ENCODE measurements at regions not wholly inside any gene's neighbourhood (a gene's known extent, or its start where the extent isn't known, plus 50 kb on each side); places are given as distances from the start of the nearest gene placed in this dataset.
"Not testable (repeated sequence)": the region's sequence is repeated elsewhere in the genome, so short reads cannot be mapped to it uniquely, and the experiment has no call there.

DNA sequence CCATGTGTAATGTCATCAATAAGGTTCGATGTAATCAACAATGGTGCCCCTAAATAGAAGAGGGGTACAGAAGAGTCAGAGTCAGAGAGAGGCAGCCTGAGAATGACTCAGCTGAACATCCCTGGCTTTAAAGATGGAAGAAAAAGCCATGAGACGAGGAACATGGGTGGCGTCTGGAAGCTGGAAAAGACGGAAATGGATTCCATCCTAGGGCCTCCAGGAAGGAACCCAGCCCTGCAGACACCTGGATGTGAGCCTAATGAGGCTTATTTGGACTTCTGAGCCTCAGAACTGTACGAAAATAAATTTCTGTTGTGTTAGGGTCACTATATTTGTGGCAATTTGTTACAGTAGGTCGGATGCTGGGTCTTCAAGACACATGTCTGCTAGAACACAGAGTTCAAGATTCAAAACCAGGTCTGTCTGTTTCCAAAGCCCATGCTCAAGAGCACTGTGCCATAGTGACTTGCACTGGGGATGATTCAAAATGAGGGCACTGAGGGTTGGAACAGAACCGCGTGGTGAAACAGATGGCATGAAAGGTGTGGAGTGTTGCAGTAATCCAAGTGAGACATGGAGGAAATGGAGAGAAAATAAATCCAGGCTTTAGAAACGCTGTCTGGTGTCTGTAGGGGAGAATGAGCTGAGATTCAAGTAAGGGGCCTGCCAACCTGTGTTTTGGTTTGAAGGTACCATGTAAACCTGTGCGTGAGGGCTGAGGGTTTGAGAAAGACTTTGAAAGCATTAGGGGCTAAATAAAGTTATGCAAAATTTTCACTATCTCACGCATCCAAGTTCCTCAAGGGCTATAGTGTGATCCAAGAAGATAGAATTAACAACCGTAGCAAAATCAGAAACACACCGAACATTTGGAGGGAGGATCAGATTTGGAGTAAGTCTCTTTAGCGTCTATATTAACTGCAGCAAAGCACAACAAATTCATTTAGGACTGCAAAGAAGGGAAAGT, 849.1 kb upstream of the AUTS2 start:
- no peak for DNase-seq (ENCODE audit: low spot score)

DNA sequence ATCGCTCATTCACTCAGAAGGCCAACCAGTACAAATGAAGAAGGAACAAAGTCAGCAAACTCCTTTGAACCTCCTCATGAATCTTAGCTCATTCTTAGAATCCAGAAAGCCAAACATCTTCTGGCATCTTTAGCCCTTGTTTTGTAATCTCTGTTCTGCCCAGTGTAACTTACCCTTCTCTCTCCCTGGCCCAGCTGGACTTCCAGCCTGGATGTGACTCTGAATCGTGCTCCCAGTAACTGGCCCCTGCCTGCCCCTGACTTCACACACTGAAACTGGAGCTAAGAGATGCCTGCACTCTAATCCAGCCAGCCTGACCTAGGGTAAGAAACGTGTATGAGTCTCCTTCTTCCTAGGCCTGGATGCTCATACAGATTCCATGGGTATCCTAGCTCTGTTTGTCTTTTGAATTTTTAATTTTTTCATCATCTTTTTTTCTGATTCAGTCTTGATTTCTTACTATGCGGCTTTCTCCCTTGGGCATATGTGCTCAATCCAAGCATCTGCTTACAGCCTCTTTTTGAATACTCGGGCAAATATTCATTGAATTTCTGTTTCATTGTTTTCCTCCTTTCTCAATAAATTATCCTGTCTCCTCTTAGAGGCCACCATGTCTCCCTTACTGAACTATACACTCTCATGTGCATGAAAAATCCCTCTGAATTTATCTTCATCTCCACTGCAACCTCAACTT, 845.6 kb upstream of the AUTS2 start:
- DNase-seq (ENCODE audit: low spot score), result no peak

DNA sequence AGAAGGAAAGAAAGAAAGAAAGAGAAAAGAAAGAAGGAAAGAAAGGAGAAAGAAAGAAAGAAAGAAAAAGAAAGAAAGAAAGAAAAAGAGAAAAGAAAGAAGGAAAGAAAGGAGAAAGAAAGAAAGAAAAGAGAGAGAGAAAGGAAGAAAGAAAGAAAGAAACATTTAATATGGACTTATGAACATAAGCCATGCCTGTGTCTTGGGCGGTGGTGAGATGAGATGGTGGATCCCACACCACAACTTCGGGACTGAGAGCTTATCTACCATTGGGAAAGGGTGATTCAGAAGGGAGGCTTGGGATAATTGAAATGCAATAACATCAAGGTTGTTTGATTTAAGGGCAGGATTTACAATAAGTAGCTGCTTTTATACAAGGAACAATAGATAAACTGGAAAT, 843.9 kb upstream of the AUTS2 start:
- no peak for DNase-seq (ENCODE audit: low spot score)

DNA sequence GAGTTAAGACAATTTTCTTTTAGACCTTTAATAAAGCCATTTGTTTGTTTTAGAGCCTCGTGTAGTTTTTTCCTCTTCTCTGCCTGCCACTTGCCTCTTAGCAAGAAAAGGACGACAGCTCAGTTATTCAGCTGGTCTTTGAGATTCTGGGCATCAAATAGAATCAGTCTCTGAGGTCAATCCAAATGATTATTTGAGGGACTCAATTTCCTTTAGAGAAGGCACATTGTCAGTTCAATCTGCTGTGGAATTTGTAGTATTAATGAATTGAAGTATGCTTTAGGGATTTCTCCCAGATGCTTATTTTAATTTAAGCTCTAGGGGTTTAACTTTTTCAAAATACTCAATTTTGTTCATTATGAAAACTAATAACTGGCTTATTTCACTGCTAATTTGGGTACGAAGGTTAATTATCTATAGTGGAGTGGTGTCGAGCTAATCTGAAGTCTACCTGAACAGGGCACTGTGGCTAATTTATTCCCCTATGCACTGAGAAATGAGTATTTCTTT, 841.2 kb upstream of the AUTS2 start:
- DNase-seq (ENCODE audit: low spot score), result no peak

DNA sequence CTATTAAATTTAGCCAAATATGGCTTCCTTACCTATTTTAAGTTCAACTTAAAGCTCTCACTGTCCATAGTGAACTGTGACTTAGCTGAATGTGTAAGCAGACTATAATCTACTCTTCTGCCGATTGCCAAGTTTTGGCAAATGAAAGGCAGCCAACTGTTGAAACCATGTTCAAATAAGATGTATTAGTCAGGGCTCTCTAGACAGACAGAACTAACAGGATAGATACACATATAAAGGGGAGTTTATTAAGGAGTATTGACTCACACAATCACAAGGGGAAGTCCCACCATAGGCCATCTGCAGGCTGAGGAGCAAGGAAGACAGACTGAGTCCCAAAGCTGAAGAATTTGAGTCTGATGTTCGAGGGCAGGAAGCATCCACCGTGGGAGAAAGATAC, 837.7 kb upstream of the AUTS2 start:
- no peak for DNase-seq (ENCODE audit: low spot score)

DNA sequence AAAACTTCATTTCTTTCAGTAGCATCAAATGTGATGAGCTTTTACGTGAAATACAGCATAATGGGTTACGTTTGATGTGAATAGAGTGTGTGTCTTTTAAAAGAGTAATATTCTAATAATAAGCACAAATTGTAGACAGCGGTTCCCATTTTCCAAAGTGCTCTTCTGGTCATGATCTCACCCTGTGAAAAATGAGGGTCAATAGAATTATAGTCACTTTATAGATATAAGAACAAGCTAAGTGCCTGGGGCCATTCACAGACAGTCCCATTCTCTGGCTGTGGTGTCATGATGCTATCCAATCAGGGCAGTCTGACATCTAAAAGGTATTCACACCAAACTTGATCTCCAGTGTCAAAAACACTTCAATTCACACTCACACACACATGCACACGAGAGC, 830.8 kb upstream of the AUTS2 start:
- no peak for DNase-seq (ENCODE audit: low spot score)

DNA sequence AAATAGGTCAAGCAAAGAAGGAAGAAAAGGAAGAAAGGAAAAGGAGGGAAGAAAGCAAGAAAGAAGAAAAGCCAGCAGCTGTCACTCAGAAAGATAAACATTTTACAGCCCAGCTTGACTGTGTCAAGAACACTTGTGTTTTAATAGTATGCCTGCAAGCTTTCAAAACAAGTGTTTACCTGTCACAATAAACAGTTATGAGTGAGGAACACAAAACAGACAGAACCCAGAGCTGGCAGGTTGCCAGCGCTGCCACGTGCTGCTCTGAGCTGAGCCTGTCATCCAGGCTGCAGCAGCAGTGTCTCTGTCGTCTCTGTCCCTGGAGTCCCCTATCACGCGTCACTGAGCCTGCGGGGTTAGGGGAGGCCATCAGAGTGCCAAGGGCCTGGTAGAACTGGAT, 827.6 kb upstream of the AUTS2 start:
- no peak for DNase-seq (ENCODE audit: low spot score)

DNA sequence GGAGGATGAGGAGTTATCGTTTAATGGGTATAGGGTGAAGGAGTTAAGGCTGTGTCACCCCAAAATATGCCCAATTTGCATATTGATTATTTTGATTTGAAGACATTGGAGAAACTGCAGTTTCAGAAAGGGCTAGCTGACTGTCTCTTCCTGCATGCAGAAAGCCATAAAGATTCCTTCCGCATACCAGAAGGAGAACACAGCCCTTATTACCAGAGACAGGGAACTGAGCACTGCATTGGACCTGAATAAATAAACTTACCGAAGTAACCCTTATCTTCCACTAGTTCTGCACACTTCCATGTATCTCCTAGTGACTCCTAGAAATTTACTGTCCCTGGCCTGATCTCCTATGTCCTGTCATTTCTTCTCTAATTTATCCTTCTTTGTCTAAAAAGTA, 821.9 kb upstream of the AUTS2 start:
- no peak for DNase-seq (ENCODE audit: low spot score)

DNA sequence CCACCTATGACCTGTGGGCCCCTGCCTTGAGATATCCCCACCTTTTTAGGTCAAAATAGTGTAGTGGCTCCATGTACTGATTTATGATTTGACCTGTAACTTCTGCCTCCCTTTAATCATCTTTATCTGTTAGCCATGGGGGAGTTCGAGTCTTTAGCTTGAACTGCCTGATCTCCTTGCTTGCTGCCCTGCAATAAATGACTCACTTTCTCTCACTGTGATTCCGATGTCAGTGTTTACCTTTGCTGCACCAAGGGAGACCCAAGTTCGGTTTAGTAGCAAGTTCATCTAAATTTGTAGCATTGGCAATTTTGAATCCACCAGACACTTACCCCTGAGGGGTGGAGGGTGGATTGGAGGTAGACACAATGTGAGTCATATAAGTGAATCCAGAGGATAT, 814.6 kb upstream of the AUTS2 start:
- DNase-seq (ENCODE audit: low spot score), result no peak

DNA sequence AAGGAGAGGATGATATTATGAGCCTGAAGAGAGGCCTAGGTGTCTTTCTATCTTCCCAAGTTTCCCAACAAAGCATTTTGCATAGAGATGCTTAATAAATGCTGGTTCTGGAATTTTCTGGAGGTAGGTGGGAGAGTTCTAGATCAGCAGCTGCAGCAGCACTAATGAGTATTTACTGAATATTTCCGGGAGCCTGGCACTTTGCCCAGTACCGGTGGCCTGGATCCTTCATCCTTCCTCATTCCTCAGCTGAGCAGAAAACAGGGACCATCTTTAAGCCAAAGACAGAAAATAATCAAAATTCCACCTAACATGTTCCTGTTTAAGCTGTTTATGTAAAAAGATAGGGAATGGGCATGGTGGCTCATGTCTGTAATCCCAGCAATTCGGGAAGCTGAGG, 813.2 kb upstream of the AUTS2 start:
- no peak for DNase-seq (ENCODE audit: low spot score)

DNA sequence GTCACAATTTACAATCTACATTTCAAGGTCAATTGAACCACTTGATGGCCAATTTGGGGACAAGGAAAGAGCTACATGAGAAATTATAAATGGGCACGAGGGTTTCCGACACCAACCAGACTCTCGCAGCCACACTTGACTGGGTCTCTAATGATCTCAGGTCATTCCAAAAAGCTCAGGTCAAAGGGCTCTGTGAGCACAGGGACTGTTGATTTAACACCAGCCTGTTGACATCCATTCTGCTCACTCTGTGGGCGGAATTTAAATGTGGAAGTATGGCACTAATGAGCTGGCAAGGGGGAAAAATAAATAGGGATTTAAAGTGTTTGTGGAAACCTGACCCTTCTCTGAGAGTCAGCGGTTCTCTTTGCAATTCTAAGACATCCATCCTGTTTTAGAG, 810.7 kb upstream of the AUTS2 start:
- no peak for DNase-seq (ENCODE audit: low spot score)

DNA sequence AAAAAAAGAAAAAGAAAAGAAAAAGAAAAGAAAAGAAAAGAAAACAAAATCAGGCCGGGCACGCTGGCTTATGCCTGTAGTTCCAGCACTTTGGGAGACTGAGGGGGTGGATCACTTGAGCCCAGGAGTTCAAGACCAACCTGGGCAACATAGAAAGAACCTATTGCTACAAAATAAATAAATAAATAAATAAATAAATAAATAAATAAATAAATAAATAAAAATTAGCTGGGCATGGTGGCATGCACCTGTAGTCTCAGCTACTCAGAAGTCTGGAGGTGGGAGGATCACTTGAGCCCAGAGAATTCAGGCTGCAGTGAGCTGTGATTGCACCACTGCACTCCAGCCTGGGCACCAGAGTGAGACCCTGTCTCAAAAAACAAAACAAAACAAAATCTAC, 809.7 kb upstream of the AUTS2 start:
- not testable (repeated sequence) for DNase-seq (ENCODE audit: low spot score)

DNA sequence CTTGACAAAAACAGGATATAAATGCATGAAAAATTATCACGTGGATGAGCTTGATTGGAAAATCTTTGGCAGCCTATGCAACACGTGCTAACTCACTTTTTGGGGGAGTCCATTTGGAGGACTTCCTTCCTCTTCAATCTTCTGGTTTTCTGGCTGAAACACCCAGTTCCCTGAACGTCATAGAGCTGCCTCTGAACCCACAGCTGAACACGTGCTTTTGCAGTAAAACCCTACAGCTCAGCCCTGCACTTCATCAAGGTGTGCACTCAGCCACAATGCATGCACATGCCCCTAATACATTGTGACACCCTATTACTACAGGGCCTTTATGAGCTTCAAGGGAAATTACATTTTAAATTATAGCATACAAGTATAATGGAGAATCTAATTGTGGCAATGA, 808.7 kb upstream of the AUTS2 start:
- DNase-seq (ENCODE audit: low spot score), result no peak

DNA sequence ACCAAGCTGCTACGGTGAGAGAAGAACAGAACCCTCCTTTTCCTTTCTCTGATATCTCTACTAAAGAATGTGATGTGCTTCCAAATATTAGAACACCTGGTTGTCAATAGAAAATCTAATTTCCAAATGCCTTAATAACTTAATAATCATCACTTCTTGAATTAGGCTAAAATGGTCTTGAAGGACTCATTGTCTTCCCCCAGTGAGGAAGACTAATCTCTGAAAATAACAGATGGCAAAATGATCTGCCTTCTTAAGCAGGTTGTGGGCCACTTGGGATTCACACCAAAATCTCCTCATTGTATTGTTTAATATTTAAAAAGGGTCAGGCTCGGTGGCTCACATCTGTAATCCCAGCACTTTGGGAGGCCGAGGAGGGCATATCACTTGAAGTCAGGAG, 805.9 kb upstream of the AUTS2 start:
- no peak for DNase-seq (ENCODE audit: low spot score)

DNA sequence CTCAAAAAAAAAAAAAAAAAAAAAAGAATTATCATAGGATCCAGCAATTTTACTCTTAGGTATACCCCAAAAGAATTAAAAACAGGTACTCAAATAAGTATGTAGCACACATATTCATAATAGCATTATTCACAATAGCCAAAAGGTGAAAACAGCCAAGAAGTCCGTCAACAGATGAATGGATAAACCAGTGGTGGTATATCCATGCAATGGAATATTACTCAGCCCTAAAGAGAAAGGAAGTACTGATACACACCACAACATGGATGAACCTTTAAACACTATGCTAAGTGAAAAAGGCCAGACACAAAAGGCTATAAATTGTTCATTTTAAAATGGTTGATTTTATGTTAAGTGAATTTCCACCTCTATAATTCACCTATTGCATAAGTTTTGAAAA, 804.8 kb upstream of the AUTS2 start:
- no peak for DNase-seq (ENCODE audit: low spot score)

DNA sequence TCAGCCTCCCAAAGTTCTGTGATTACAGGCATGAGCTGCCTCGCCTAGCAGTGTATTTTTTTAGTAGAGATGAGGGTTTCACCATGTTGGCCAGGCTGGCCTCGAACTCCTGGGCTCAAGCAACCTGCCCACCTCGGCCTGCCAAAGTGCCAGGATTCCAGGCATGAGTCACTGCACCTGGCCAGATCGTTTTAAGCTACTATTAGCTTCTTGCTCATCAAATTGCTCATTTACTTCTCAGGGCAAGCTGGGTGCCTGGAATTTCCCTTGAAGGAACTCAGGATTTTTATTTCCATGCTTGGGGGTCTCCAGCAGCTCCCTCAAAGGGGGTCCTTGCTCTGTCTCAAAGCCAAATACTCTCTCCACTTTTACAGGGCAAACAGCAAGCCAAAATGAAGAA, 798.0 kb upstream of the AUTS2 start:
- DNase-seq (ENCODE audit: low spot score), result no peak

DNA sequence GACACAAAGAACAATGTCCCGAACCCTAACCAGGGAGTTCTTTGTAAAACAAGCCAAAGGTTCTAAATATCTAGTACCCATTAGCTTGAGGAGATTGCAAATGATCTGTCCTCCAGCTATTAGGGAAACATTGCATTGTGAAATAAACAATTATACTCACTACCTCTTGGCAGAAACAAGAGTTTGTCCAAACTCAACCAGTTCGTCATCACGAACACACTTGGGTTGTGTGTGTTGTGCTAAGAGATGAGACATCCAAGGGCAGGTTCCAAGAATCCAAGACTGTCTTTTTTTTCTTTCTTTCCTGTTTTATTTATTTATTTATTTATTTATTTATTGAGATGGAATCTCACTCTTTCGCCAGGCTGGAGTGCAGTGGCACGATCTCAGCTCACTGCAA, 793.1 kb upstream of the AUTS2 start:
- DNase-seq (ENCODE audit: low spot score), result no peak

DNA sequence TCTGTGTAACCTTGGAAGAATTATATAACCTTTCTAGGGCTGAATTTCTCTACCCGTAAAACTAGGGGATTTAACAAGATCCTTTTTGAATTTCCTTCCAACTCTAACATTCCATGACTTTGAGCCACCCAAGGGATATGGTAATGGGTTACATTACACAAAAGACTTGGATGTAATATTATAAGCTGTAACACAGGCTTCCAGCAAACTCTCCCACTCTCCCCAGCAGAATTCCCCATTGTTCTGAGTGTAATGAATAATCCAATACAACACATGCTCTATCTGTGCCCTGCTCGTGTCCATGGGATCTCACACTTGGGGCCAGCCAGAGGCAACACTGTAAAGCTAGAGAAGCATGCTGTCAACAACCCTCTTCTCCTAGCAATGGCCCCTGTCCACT, 790.6 kb upstream of the AUTS2 start:
- DNase-seq (ENCODE audit: low spot score), result no peak

DNA sequence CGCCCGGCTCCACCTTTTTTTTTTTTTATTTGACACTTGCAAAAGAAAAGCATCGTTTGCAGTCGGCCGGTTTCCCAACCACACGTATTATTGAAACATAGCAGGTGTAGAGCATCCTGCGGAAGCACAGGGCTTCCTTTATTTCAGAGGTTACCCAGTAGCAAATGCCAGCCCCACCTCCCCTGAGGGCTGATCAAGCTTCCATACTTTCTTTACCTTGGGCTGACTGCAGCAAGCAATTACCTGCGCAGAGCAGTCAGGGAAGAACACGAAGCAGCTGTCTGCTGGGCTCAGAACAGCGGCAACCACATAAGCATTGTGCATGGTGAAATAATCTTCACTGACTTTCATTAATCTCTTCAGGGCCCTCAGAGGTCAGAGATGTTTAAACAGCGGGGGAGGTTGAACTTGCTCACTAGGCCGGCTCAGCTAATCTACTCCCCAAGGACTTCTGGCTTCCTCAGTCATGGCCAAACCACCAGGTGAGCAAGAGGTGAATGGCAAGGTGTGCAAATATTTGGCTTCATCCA, 784.7 kb upstream of the AUTS2 start:
- DNase-seq (ENCODE audit: low spot score), result no peak

DNA sequence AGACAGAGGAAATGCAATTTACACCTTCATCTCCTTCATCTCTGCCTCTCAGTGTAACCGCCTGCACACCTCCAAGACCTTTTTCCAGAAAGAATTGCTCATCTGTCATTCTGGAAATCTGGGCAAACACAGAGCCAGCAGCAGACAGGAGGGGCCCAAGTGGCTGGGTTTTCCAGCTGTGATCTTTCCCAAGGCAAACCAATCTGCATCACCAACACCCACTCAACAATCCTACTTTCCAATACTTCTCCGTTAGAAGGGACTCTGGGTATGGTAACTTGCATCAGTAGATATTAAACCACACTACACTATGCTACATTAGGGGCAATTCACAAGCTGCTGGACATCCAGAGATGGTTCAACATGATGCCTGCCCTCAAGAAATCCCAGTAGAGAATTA, 781.8 kb upstream of the AUTS2 start:
- DNase-seq (ENCODE audit: low spot score), result no peak

DNA sequence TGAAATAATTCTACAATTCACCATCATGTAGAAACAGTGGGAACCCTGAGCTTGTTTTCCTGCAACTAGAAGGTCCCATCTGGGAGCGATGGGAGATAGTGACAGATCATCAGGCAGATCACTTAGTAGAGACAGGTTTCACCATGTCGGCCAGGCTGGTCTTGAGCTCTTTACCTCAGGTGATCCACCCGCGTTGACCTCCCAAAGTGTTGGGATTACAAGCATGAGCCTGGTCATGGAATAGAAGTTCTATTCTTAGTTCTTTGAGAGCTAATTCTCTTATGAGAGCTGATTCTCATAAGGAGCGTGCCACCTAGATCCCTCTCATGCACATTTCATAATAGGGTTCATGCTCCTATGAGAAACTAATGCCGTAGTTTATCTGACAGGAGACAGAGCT, 778.0 kb upstream of the AUTS2 start:
- DNase-seq (ENCODE audit: low spot score), result no peak

DNA sequence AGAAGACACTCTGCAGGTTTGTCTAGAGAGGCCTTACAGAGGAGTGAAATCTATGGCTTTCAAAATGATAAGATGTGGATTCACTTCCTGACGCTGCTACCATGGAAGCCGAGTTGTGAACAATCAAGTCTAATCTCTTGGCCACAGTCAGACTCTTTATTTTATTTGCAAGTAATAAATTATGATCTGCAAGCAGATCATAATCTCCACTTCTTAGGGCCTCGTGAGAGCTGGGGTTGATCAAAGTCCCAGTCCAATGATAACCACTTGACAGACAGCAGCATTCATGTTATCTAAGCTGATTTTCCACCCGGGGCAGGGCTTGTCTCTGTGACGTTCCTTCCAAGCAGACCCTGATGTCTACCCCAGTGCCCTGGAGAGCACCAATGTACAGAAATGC, 776.4 kb upstream of the AUTS2 start:
- DNase-seq (ENCODE audit: low spot score), result no peak

Measured in left forelimb (tissue), 1 donor.